GM19351 (cell line): ENCODE measurements at regions not wholly inside any gene's neighbourhood (a gene's known extent, or its start where the extent isn't known, plus 50 kb on each side); places are given as distances from the start of the nearest gene placed in this dataset.

Experiments used
- ATAC-seq: cut with Tn5 transposase; IDR thresholded peaks from one replicate; pipeline ENCODE4 v1.9.1; 2021; ENCODE audit warnings: mild to moderate bottlenecking, moderate library complexity; ENCODE audit not compliant: unreplicated experiment

DNA sequence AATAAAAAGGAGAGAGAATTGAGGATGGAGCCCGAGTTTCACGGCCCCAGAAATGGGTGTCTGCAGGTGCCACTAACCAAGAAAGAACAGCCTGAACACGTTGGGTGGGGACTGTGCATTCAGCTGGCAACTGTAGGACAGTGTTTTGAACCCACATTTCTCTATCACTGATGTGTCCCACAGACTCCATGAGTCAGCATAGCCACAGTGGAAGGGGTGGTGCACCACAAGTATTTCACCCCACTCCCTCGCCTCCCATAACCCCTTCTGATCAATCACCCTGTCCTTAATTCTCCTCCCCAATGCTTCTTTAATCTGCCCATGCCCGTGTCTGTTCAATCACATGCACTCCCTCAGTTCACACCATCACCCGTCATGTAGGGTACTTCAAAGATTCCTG lies 291.5 kb downstream of the ZNF516 start:
- ATAC-seq, result no peak

DNA sequence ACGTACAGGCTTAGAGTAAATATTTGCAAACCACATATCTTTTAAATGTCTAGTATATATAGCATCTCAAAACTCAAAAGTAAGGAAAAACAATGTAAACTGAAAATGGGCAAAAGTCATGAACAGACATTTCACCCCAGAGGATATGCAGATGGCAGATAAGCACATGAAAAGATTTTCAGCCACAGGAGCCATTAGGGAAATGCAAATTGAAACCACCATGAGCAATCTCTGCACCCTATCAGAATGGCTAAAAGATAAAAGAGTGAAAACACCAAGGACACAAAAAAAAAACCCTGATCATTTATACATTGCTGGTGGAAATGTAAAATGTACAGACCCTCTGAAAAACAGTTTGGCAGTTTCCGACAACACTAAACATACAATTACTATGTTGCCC lies 292.7 kb downstream of the ZNF516 start:
- ATAC-seq, result no peak

GRCh38 chr18:76195601-76196000 lies 299.4 kb downstream of the ZNF516 start:
- no peak for ATAC-seq

DNA sequence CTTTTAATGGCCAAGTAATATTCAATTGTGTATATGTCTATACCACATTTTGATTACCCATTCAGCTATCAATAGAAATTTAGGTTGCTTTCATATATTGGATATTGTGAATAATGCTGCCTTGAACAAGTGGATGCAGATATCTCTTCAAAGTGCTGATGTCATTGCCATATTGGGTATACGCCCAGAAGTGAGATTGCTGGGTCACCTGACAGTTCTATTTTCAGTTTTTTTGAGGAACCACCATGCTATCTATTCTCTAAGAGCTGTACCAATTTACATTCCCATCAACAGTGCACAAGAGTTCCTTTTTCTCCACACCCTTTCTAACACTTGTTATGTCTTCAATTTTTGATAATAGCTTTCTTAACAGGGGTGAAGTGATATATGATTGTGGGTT lies 306.9 kb downstream of the ZNF516 start:
- ATAC-seq, result no peak

- ATAC-seq, result no peak
These were observed 315.8 kb downstream of the ZNF516 start for GRCh38 chr18:76179257-76179656.

GRCh38 chr18:76177160-76177559 lies 317.9 kb downstream of the ZNF516 start:
- no peak for ATAC-seq

GRCh38 chr18:76174451-76174850 lies 320.6 kb downstream of the ZNF516 start:
- no peak for ATAC-seq

DNA sequence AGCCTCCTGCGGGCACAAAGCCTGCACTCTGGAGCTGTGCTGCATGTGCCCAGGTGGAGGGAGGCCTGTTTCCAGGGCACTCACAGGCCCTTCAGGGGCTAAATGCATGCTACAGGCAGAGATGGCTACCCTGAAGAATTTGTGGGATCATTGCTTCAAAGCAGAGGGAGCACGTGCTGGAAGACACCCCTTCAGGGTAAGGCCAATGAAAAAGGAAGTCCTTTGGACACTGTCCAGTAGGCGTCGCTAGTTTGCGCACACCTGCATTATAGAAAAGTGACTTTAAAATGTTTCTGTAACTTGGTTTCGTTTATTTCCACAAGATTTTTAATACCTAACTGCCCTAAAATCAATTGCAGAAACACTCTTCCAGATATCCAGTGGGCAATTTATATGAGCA lies 325.3 kb downstream of the ZNF516 start:
- no peak for ATAC-seq

DNA sequence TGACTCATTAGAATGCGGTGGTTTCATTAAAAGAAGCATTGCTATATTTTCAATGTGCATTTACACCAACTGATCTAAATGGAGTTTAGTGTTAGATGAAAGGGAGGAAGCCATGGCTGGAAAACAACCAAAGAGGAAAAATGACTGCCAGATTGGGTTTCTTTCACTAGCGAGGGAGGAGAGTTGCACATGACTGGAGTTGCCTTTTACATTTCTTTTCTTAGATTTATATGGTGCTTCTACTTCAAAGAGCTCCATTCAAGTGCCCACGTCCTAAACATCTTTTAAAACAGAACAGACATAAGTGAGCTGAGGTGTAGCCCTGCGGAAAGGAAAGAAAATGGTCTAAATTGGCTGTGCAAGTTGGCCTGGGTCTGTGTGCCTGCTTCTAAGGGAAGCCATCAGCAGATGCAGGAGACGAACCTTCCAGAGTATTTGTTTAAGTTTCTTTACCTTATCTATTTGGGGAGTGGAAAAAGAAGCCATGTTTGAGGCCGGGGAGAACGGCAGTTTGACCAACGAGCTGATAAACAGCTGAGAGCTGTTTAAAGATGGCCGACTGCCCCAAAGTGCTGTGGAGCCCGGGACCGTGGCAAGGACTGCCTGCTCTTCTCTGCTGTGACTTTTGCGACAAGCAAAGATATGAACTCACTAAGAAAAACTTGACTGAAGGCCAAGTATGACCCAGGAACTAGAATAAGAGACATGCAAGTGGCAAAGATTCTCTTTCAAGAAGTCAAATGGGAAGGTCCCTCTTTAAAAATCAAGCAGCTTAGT lies 327.0 kb downstream of the ZNF516 start:
- no peak for ATAC-seq

DNA sequence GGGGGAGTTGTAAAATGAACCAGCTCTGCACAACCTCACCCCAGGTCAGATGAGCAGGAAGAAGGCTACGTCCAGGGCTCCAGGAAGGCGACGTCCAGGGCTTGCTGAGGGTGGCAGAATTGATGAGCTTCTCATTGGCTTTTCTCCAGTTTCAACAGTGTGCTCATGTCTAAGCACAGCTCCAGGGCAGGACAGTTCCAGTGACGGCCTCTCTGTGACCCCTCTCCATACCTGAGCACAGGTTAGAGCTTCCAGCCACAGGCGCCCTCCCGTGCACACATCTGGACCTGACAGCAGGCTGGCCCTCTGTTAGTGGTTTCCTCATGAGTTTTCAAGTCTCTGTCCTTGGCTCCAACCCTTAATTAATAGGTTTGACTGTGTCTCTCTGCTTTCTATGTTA lies 327.6 kb downstream of the ZNF516 start:
- no peak for ATAC-seq

GRCh38 chr18:76162886-76163285 lies 332.2 kb downstream of the ZNF516 start:
- ATAC-seq, result no peak

DNA sequence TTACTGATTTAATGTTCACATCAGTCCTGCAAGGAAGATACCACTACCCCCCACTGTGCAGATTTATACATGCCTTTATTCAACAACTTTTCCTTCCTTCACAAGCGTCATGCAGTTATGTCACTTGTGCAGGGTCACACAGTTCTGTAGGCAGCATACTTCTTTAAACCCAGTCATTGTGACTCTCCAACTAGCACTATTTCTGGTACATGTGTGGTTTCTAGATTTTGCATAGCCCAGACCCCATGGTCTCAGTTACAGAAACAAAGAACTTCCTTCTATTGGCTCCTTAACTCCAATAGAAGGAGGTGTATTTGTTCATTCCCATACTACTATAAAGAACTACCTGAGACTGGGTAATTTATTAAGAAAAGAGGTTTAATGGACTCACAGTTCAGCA lies 333.1 kb downstream of the ZNF516 start:
- ATAC-seq, result no peak

GRCh38 chr18:76153691-76154090 lies 341.4 kb downstream of the ZNF516 start:
- no peak for ATAC-seq

GRCh38 chr18:76149734-76150133 lies 345.3 kb downstream of the ZNF516 start:
- ATAC-seq, result no peak

GRCh38 chr18:76149284-76149683 lies 345.8 kb downstream of the ZNF516 start:
- no peak for ATAC-seq

GRCh38 chr18:76145521-76146376 lies 349.3 kb downstream of the ZNF516 start:
- no peak for ATAC-seq

DNA sequence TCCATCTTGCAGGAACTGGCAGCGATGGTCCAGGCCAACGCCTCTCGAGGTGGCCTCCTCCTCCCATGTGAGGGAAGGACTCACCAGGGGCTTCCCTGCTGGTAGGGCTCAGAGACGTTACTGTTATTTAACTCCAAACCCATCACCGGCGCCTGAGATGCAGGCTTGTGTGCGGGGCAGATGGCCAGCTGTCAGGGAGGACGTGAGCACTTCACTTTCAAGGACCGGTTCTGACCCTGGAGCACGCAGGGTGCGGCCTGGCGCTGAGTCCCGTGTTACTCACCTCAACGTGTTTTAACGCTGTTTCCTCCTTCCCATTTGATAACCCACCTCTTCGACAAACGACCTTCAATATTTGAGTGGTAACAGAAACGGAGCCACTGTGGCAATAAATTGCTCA lies 350.2 kb downstream of the ZNF516 start:
- no peak for ATAC-seq

GRCh38 chr18:76142611-76143010 lies 352.4 kb downstream of the ZNF516 start:
- ATAC-seq, result no peak

GRCh38 chr18:76139844-76140243 lies 355.2 kb downstream of the ZNF516 start:
- ATAC-seq, result no peak

DNA sequence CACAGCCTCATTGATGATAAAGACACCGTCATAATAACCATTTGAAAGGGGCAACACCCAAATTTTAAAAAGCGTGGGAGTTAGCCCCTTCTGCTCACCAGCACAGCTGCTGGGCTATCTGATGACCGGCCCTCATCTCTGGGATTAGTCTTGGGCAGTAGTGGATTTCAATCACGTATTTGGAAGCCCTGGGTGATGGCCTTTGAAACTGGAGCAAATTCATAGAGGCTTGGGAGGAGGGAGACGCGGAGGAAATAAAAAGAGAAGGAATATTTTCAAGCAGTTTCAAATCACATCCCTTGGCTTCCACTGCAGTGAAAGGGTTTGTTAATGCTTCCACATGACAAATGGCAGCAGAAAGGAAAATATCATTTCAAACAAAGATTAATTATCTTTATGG lies 357.8 kb downstream of the ZNF516 start:
- no peak for ATAC-seq

DNA sequence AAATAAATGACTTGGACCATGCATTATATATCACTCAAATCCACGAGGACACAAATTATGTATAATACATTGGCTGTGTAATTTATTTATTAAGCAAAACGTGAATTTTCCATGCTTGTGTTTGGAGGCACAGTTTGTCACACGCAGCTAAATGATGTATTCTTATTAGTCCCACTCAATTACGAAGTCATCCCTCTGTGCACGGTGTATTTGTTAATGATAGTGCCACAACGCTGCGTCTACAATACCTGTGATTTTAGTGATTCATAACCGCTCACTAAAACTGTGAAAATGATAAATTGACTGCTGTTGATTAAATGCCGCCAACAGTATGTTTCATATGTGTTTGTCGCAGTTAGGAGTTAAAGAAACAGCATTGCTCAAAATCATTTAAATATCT lies 358.3 kb downstream of the ZNF516 start:
- ATAC-seq, result no peak

DNA sequence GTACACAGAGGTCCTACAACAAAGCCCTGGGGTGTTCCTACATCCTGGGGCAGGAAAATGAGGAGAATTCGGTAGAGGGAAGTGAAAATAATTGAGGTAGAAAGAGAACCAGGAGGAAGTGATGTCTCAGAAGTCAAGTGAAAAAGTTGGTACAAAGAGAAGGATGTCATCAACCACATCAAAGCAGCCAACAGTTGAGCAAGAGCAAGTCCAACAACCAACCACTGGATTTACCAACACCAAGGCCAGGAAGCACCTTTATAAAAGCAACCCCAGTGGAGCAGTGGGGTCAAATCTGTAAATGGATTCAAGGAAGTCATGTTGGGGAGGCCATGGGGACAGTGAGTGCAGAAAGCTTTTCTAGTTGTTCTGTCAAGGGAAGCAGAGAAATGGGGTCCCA lies 360.4 kb downstream of the ZNF516 start:
- ATAC-seq, result no peak
